ENCODE measurements at regions not wholly inside any gene's neighbourhood (a gene's known extent, or its start where the extent isn't known, plus 50 kb on each side); places are given as distances from the start of the nearest gene placed in this dataset.

GRCh38 chr12:60257063-60257462, 661.2 kb downstream of the SLC16A7 start:
- no peak for DNase-seq

- no peak for DNase-seq
These were observed 663.4 kb downstream of the SLC16A7 start for GRCh38 chr12:60259225-60259624.

DNA sequence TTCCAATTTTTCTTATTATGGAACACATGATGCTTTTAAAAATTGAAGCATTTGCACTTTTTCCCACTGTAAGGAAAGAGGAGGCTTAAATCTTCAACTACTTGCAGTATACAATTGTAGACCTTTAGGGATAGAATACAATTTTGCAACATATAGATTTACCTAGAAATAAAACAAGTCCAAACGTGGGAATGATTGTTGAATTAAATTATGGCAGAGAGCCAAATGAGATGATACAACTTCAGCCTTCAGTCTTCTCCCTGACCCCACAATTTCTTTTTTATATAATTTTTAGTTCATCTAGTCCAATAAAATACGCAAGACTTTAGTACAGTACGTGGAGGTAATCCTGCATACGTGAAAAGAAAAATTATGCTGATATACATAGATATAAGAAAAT, 666.5 kb downstream of the SLC16A7 start:
- no peak for DNase-seq

GRCh38 chr12:60263161-60263560, 667.3 kb downstream of the SLC16A7 start:
- DNase-seq = no peak

GRCh38 chr12:60263836-60264493, 668.1 kb downstream of the SLC16A7 start:
- no peak for DNase-seq

- no peak for DNase-seq
These were observed 669.9 kb downstream of the SLC16A7 start for GRCh38 chr12:60265741-60266140.

- DNase-seq = no peak
These were observed 670.6 kb downstream of the SLC16A7 start for GRCh38 chr12:60266381-60266852.

DNA sequence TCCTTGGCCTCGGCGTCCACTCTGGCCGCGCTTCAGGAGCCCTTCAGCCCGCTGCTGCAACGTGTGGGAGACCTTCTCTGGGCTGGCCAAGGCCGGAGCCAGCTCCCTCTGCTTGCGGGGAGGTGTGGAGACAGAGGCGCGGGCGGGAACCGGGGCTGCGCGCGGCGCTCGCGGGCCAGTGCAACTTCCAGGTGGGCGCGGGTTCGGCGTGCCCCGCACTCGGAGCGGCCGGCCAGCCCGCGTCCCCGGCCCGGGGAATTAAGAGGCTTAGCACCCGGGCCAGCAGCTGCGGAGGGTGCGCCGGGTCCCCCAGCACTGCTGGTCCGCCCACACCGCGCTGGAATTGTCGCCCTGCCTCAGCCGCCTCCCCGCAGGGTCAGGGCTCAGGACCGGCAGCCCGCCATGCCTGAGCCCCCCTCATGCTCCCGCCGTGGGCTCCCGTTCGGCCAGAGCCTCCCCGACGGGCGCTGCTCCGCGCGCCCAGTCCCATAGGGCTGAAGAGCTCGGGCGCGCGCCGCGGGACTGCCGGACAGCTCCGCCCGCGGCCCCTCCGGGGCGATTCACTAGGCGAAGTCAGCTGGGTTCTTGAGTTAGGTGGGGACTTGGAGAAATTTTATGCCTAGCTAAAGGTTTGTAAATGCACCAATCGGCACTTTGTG, 673.9 kb downstream of the SLC16A7 start:
- no peak for DNase-seq

- DNase-seq = no peak
These were observed 676.0 kb downstream of the SLC16A7 start for GRCh38 chr12:60271816-60272215.

- no peak for DNase-seq
These were observed 682.4 kb downstream of the SLC16A7 start for GRCh38 chr12:60278209-60278608.

DNA sequence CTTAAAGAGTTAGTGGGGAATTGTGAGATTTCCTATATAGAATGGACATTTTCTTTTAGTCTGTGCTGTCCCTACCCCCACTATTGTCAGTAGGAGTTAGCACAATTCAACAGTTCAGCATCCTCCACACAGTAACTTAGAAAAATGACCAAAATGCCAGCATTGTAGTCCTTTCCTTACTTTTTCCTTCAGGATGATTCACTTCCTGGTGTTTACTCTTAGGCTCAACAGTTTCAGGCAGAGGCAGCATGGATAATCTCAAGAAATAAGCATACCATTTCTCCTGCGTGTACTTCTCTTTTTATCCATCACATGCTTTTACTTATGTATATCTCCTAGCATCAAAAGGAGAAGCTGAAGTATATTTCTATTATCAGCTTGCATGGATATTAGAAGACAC, 683.4 kb downstream of the SLC16A7 start:
- DNase-seq = no peak

DNA sequence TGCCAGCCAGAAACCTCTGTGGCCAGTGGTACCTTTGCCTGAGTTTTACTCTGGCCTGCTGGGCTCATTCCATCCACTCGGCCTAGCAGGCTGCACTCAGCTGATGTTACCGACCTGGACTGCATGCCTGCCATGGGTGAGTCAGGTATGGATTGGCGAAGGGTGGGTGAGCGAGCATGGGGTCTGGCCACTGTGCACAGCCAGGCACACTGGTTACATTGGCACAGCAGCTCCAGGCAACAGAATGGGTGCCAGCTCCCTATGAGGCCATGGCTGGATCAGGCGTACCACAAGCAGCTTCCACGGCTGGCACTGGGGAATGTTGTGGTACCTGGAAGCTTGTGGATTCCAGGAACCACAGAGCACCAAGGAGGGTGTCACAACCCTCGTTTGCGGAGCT, 685.7 kb downstream of the SLC16A7 start:
- DNase-seq = no peak

GRCh38 chr12:60290532-60290931, 694.7 kb downstream of the SLC16A7 start:
- no peak for DNase-seq

DNA sequence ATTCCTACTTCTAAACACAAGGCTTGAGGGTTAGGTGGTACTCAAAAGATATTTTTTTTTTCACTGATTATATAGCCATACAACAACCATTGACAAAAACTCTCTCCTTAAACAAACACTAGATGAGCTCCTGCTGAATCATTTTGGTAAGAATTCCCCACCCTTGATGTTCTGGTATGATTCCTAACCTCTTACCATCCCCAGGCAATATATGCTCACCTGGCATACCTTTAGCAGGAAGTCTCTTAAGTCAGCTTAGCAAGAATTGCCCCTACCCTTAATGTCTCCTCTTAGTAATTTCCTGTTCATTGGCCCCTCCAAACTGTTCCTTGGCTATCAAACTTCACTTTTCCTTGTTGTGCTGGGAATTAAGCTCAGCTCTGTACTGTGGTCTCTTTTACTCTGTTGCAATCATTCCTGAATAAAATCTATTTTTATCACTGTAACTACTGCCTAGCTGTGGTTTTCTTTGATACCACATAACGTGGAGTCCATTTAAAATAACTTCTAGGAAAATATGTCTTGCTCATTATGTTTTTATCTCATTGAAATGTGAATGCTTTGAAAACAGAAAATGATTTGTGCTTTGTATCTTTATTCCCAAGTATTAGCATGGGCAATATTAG, 712.6 kb downstream of the SLC16A7 start:
- no peak for DNase-seq

GRCh38 chr12:60311940-60312339, 716.1 kb downstream of the SLC16A7 start:
- no peak for DNase-seq

DNA sequence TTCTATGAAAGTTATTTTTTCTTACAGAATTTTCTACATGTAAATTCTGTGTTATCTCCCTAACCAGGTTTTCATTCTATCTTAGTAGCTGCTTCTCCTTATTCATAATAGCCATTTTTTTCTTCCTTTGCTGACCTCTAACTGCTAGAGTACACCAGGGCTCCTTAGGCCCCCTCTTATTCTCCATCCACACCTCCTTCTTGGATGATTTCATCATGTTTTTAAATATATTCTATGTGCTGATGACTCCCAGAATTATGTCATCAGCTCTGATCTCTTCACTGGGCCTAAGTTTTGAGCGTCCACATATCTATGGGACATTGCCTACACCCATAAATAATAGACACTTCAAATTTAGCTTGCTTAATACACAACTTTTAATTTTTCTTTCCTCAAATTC, 721.5 kb downstream of the SLC16A7 start:
- no peak for DNase-seq

- DNase-seq = no peak
These were observed 728.9 kb downstream of the SLC16A7 start for GRCh38 chr12:60324746-60325145.

GRCh38 chr12:60333461-60333860, 737.6 kb downstream of the SLC16A7 start:
- no peak for DNase-seq

GRCh38 chr12:60335745-60336144, 739.9 kb downstream of the SLC16A7 start:
- DNase-seq = no peak

- DNase-seq = no peak
These were observed 742.2 kb downstream of the SLC16A7 start for GRCh38 chr12:60337839-60338549.

DNA sequence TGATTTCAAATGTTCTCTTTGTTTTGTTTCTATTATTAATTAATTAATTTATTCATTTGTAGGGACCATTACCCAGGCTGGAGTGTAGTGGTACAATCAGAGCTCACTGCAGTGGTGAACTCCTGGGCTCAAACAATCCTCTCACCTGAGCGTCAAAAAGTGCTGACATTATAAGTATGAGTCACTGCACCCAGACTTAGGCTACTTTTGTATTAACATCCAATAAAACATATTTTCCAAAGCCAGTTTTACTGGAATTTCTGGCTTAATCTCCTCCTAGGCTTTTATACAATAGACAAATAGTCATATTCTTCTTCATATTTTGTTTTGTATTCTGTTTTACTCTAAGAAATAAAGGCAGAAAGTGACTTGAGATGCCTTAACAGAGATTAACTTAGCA, 749.6 kb downstream of the SLC16A7 start:
- no peak for DNase-seq

GRCh38 chr12:60349232-60349978, 753.6 kb downstream of the SLC16A7 start:
- DNase-seq = no peak

DNA sequence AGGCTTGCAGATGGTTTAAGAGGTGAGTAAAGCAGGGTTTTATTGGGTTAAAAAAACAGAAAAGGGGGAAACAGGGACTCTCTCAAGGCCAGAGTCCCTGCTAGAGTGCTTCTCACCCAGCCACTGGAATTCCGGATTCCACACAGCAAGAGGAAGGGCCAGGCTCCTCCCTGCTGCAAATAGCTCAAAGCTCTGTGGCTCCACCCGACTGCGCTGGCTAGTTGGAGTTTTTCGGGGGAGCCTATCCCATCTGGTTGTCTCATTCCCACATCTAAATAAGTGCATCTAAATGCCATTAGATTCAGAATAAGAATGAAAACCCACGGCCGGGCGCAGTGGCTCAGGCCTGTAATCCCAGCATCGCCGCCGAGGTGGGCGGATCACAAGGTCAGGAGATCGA, 791.5 kb downstream of the SLC16A7 start:
- no peak for DNase-seq

Measured in NCI-H2171 treated with DMSO at 0.1 percent for 48 hours (cell line).